Activated naive CD8-positive, alpha-beta T cell treated with anti-CD3 and anti-CD28 coated beads for 36 hours (primary cell): ENCODE measurements at regions not wholly inside any gene's neighbourhood (a gene's known extent, or its start where the extent isn't known, plus 50 kb on each side); places are given as distances from the start of the nearest gene placed in this dataset.
"Not testable (repeated sequence)": the region's sequence is repeated elsewhere in the genome, so short reads cannot be mapped to it uniquely, and the experiment has no call there.

Experiments used
- DNase-seq: peaks from one replicate; pipeline ENCODE4 v3.0.0; 2021
- H3K27ac Mint-ChIP-seq: one replicate; pipeline ENCODE4 v1.8.0; 2022; ENCODE audit warnings: mild to moderate bottlenecking, moderate library complexity, mixed read lengths
- H3K27me3 Mint-ChIP-seq: one replicate; pipeline ENCODE4 v1.8.0; 2022; ENCODE audit warnings: mild to moderate bottlenecking, mixed read lengths
- H3K36me3 Mint-ChIP-seq: one replicate; pipeline ENCODE4 v1.8.0; 2021; ENCODE audit warnings: mild to moderate bottlenecking, mixed read lengths
- H3K4me1 Mint-ChIP-seq: one replicate; pipeline ENCODE4 v1.8.0; 2021; ENCODE audit warnings: mixed read lengths
- H3K4me3 Mint-ChIP-seq: one replicate; pipeline ENCODE4 v1.8.0; 2022; ENCODE audit warnings: mild to moderate bottlenecking, moderate library complexity, mixed read lengths
- H3K9me3 Mint-ChIP-seq: one replicate; pipeline ENCODE4 v1.8.0; 2022; ENCODE audit warnings: mixed read lengths

- Mint-ChIP-seq H3K36me3 (no peaks in the 10 kb centered on the region), H3K9me3 (peaks cover 3% of the 10 kb centered on the region), H3K27ac (peak overlapping the region; percentile 81), H3K4me1 (peaks cover 13% of the 10 kb centered on the region), H3K27me3 (peaks cover 49% of the 10 kb centered on the region), H3K4me3 (peak overlapping the region; percentile 85)
- no peak for DNase-seq
Measured at GRCh38 chr15:98547741-98548138, 100.6 kb upstream of the IGF1R start.

GRCh38 chr15:98548139-98548971 lies 100.0 kb upstream of the IGF1R start:
- peaks cover 3% of the 10 kb centered on the region for H3K9me3 Mint-ChIP-seq
- peak; percentile 65 for DNase-seq
- H3K27ac Mint-ChIP-seq = peak overlapping the region; percentile 81

GRCh38 chr15:98549003-98549402 lies 99.3 kb upstream of the IGF1R start:
- Mint-ChIP-seq H3K4me3 (peak overlapping the region; percentile 85), H3K27me3 (peaks cover 49% of the 10 kb centered on the region), H3K9me3 (peaks cover 3% of the 10 kb centered on the region), H3K27ac (no peak overlapping the region), H3K36me3 (no peaks in the 10 kb centered on the region), H3K4me1 (peaks cover 13% of the 10 kb centered on the region)
- DNase-seq = no peak

More at GRCh38 chr15:98548139-98548971, 100.0 kb upstream of the IGF1R start:
- Mint-ChIP-seq H3K36me3 (no peaks in the 10 kb centered on the region), H3K4me3 (peak overlapping the region; percentile 85), H3K27me3 (peaks cover 49% of the 10 kb centered on the region), H3K4me1 (peaks cover 13% of the 10 kb centered on the region)

- DNase-seq = no peak
- Mint-ChIP-seq H3K4me1 (peaks cover 13% of the 10 kb centered on the region), H3K4me3 (no peak overlapping the region), H3K9me3 (peaks cover 3% of the 10 kb centered on the region), H3K36me3 (no peaks in the 10 kb centered on the region), H3K27ac (no peak overlapping the region), H3K27me3 (peaks cover 48% of the 10 kb centered on the region)
Measured at GRCh38 chr15:98549741-98550140, 98.6 kb upstream of the IGF1R start.

- H3K27ac Mint-ChIP-seq, H3K4me3 Mint-ChIP-seq, DNase-seq: not testable (repeated sequence)
Measured at GRCh38 chr15:98550363-98550762, 98.0 kb upstream of the IGF1R start.

GRCh38 chr15:98551936-98552562 lies 96.3 kb upstream of the IGF1R start:
- H3K27me3 Mint-ChIP-seq = peaks cover 26% of the 10 kb centered on the region
- no peak for DNase-seq
- peaks cover 3% of the 10 kb centered on the region for H3K9me3 Mint-ChIP-seq
- H3K36me3 Mint-ChIP-seq = no peaks in the 10 kb centered on the region
- H3K4me3 Mint-ChIP-seq = no peak overlapping the region
- no peak overlapping the region for H3K27ac Mint-ChIP-seq
- H3K4me1 Mint-ChIP-seq = peaks cover 13% of the 10 kb centered on the region

More at GRCh38 chr15:98550363-98550762, 98.0 kb upstream of the IGF1R start:
- peaks cover 43% of the 10 kb centered on the region for H3K27me3 Mint-ChIP-seq
- not testable (repeated sequence) for H3K36me3 Mint-ChIP-seq, H3K9me3 Mint-ChIP-seq
- H3K4me1 Mint-ChIP-seq = peaks cover 13% of the 10 kb centered on the region

- Mint-ChIP-seq H3K27me3 (peaks cover 3% of the 10 kb centered on the region), H3K4me3 (no peak overlapping the region), H3K36me3 (no peaks in the 10 kb centered on the region), H3K4me1 (peaks cover 1% of the 10 kb centered on the region), H3K9me3 (peaks cover 3% of the 10 kb centered on the region), H3K27ac (no peak overlapping the region)
- no peak for DNase-seq
Measured at GRCh38 chr15:98554272-98555172, 93.8 kb upstream of the IGF1R start.

GRCh38 chr15:98555173-98555515 lies 93.2 kb upstream of the IGF1R start:
- Mint-ChIP-seq H3K4me1 (peaks cover 1% of the 10 kb centered on the region), H3K27me3 (peaks cover 3% of the 10 kb centered on the region), H3K9me3 (peaks cover 3% of the 10 kb centered on the region), H3K36me3 (no peaks in the 10 kb centered on the region), H3K4me3 (no peak overlapping the region), H3K27ac (no peak overlapping the region)
- no peak for DNase-seq

- Mint-ChIP-seq H3K9me3 (no peaks in the 10 kb centered on the region), H3K27ac (no peak overlapping the region), H3K36me3 (no peaks in the 10 kb centered on the region), H3K27me3 (no peaks in the 10 kb centered on the region), H3K4me1 (no peaks in the 10 kb centered on the region), H3K4me3 (no peak overlapping the region)
- DNase-seq = no peak
Measured at GRCh38 chr15:98556321-98556720, 92.0 kb upstream of the IGF1R start.

GRCh38 chr15:98560338-98560737 lies 88.0 kb upstream of the IGF1R start:
- Mint-ChIP-seq H3K27ac (no peak overlapping the region), H3K9me3 (no peaks in the 10 kb centered on the region), H3K4me3 (no peak overlapping the region), H3K27me3 (peaks cover 8% of the 10 kb centered on the region), H3K4me1 (no peaks in the 10 kb centered on the region), H3K36me3 (no peaks in the 10 kb centered on the region)
- DNase-seq = no peak

- DNase-seq = no peak
- no peak overlapping the region for H3K4me3 Mint-ChIP-seq
- H3K4me1 Mint-ChIP-seq = no peaks in the 10 kb centered on the region
- no peak overlapping the region for H3K27ac Mint-ChIP-seq
- H3K27me3 Mint-ChIP-seq = peaks cover 8% of the 10 kb centered on the region
- no peaks in the 10 kb centered on the region for H3K9me3 Mint-ChIP-seq
- no peaks in the 10 kb centered on the region for H3K36me3 Mint-ChIP-seq
Measured at GRCh38 chr15:98561169-98561941, 87.0 kb upstream of the IGF1R start.

GRCh38 chr15:98562331-98562937 lies 85.9 kb upstream of the IGF1R start:
- no peaks in the 10 kb centered on the region for H3K4me1 Mint-ChIP-seq
- H3K4me3 Mint-ChIP-seq = no peak overlapping the region
- H3K27ac Mint-ChIP-seq = no peak overlapping the region
- peaks cover 8% of the 10 kb centered on the region for H3K27me3 Mint-ChIP-seq
- no peaks in the 10 kb centered on the region for H3K9me3 Mint-ChIP-seq
- H3K36me3 Mint-ChIP-seq = no peaks in the 10 kb centered on the region
- no peak for DNase-seq

GRCh38 chr15:98565566-98565965 lies 82.8 kb upstream of the IGF1R start:
- Mint-ChIP-seq H3K36me3 (no peaks in the 10 kb centered on the region), H3K4me3 (no peak overlapping the region), H3K4me1 (no peaks in the 10 kb centered on the region), H3K27ac (no peak overlapping the region), H3K9me3 (no peaks in the 10 kb centered on the region), H3K27me3 (peaks cover 22% of the 10 kb centered on the region)
- DNase-seq = no peak

- no peak overlapping the region for H3K4me3 Mint-ChIP-seq
- H3K27me3 Mint-ChIP-seq = peaks cover 23% of the 10 kb centered on the region
- no peaks in the 10 kb centered on the region for H3K4me1 Mint-ChIP-seq
- no peaks in the 10 kb centered on the region for H3K36me3 Mint-ChIP-seq
- H3K27ac Mint-ChIP-seq = no peak overlapping the region
- no peak for DNase-seq
- H3K9me3 Mint-ChIP-seq = no peaks in the 10 kb centered on the region
Measured at GRCh38 chr15:98567951-98568350, 80.4 kb upstream of the IGF1R start.
